RWPE2 (cell line): ENCODE measurements at regions not wholly inside any gene's neighbourhood (a gene's known extent, or its start where the extent isn't known, plus 50 kb on each side); places are given as distances from the start of the nearest gene placed in this dataset.

ENCODE experiments used
- ATAC-seq: fragments of 200-7000 bp; cut with Tn5 transposase; 3 replicates; pipeline ENCODE4 v1.9.1; 2021; ENCODE audit warnings: low read depth
- DNase-seq: peaks from one replicate; pipeline ENCODE4 v3.0.0-alpha.2; 2020; ENCODE audit warnings: low spot score
- H3K27ac ChIP-seq: fragments of 450-650 bp; 2 replicates; pipeline ENCODE4 v1.5.1; 2017; ENCODE audit warnings: mild to moderate bottlenecking; ENCODE audit not compliant: poor library complexity, severe bottlenecking
- H3K27me3 ChIP-seq: fragments of 250-450 bp; sonication (Bioruptor Pico); 2 replicates; pipeline ENCODE4 v1.5.1; 2021; ENCODE audit warnings: mild to moderate bottlenecking, moderate library complexity; ENCODE audit not compliant: insufficient read depth, poor library complexity, severe bottlenecking
- H3K36me3 ChIP-seq: fragments of 250-450 bp; sonication (Bioruptor Pico); 2 replicates; pipeline ENCODE4 v1.5.1; 2020; ENCODE audit warnings: low read depth, mild to moderate bottlenecking, moderate library complexity
- H3K4me1 ChIP-seq: fragments of 250-450 bp; sonication (Bioruptor Pico); 2 replicates; pipeline ENCODE4 v1.5.1; 2021; ENCODE audit warnings: mild to moderate bottlenecking, moderate library complexity; ENCODE audit not compliant: insufficient read depth, poor library complexity, severe bottlenecking
- H3K4me3 ChIP-seq: fragments of 250-450 bp; sonication (Bioruptor Pico); 2 replicates; pipeline ENCODE4 v1.5.1; 2021; ENCODE audit warnings: mild to moderate bottlenecking, moderate library complexity; ENCODE audit not compliant: severe bottlenecking
- H3K9me3 ChIP-seq: fragments of 250-450 bp; sonication (Bioruptor Pico); 2 replicates; pipeline ENCODE4 v1.5.1; 2021; ENCODE audit warnings: mild to moderate bottlenecking, moderate library complexity; ENCODE audit not compliant: severe bottlenecking
- TF ChIP-seq, protein P1 (sequence below): fragments of 450-650 bp; IDR thresholded peaks from one replicate; pipeline ENCODE4 v1.5.1; 2017; ENCODE audit warnings: mild to moderate bottlenecking, moderate library complexity; ENCODE audit not compliant: poor library complexity, severe bottlenecking

DNA sequence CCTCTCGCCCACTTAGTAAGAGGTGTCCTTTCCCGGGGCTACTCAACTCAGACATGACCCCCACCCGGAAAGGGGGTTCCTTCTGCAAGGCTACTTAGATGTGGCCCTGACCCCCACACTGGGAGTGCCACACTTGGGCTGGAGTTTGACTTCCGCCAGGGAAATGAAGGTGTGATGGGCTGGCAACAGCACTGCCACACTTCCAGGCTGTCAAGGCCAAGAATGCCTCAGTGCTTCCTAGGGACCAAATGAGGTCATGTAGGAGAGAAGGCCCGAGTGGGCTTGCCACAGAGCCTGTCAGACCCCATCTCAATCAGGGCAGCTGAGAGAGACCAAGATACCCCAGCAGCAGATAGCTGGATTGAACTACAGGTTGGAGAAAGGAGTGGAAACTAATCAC, 55.5 kb downstream of the DRD1 start:
- TF ChIP-seq, protein P1, sequence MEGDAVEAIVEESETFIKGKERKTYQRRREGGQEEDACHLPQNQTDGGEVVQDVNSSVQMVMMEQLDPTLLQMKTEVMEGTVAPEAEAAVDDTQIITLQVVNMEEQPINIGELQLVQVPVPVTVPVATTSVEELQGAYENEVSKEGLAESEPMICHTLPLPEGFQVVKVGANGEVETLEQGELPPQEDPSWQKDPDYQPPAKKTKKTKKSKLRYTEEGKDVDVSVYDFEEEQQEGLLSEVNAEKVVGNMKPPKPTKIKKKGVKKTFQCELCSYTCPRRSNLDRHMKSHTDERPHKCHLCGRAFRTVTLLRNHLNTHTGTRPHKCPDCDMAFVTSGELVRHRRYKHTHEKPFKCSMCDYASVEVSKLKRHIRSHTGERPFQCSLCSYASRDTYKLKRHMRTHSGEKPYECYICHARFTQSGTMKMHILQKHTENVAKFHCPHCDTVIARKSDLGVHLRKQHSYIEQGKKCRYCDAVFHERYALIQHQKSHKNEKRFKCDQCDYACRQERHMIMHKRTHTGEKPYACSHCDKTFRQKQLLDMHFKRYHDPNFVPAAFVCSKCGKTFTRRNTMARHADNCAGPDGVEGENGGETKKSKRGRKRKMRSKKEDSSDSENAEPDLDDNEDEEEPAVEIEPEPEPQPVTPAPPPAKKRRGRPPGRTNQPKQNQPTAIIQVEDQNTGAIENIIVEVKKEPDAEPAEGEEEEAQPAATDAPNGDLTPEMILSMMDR: no peak
- Histone ChIP-seq H3K27ac (no peak overlapping the region), H3K27me3 (no peaks in the 10 kb centered on the region), H3K9me3 (no peaks in the 10 kb centered on the region), H3K36me3 (no peaks in the 10 kb centered on the region), H3K4me3 (no peak overlapping the region), H3K4me1 (peaks cover 3% of the 10 kb centered on the region)
- no peak for ATAC-seq
- no peak for DNase-seq

DNA sequence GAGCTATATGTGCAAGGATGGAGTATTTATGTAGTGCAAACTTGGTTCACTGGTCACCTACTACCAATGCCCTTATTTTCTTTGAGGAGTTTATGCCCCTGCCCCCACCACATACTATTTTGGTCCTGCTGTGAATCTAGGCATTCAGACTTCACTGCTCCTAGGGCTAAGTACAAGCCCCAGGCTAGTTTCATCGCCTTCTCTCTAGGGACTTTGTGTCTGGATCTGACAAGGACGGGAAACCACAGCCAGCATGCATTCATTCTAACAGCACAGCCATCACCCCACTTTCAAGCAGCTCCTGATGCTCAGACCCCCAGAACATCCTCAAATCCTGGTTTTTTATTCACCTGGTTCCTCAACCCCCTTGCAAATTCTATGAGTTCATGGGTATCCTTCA, 56.8 kb downstream of the DRD1 start:
- Histone ChIP-seq H3K36me3 (no peaks in the 10 kb centered on the region), H3K4me1 (peaks cover 3% of the 10 kb centered on the region), H3K4me3 (no peak overlapping the region), H3K27ac (no peak overlapping the region), H3K27me3 (no peaks in the 10 kb centered on the region), H3K9me3 (no peaks in the 10 kb centered on the region)
- ATAC-seq: no peak
- DNase-seq: no peak
- TF ChIP-seq, protein P1: no peak

DNA sequence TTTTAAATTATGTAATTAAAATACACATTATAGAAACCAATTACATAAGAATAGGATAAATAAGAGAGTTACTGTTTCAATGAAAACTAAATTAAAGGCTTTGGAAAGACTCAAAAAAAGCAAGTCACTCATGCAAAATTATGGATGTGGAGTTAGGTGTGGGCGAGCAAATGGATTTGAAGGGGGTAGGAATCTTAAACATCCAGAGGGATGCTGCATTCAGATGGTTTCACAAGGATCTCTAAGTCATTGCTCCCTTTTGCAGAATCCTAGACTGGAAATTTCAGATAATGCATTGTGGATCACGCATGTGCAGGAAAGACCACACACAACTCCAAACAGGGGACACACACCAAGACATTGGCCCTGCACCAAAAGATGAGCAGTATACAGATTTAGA, 57.5 kb downstream of the DRD1 start:
- no peaks in the 10 kb centered on the region for H3K9me3 ChIP-seq
- no peak overlapping the region for H3K4me3 ChIP-seq
- no peak for DNase-seq
- no peaks in the 10 kb centered on the region for H3K27me3 ChIP-seq
- H3K27ac ChIP-seq: no peak overlapping the region
- TF ChIP-seq, protein P1: no peak
- no peaks in the 10 kb centered on the region for H3K36me3 ChIP-seq
- no peak for ATAC-seq
- H3K4me1 ChIP-seq: peaks cover 3% of the 10 kb centered on the region

DNA sequence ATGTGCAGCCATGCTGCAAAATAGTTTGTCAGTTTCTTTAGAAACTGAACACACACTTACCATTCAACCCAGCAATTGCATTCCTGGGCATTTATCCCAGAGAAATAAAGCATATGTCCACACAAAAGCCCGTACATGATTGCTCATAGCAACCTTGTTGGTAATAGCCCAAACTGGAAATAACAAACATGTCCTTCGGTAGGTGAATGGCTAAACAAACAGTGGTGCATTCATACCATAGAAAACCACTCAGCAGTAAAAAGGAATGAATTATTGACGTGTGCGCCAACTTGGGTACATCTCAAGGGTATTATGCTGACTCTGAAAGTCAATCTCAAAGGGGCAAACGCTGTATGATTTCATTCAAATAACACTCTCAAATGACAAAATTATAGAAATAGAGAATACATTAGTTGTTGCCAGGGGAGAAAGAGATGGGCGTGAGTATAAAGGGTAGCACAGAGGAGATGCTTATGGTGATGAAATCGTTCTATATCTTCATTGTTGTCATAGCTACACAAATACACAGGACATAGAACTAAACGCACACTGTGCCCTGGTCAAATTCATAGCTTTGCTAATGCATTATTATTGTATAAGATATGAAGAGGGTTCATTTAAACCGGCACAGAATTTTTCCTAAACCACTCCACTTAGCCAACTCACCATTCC, 58.2 kb downstream of the DRD1 start:
- Histone ChIP-seq H3K27me3 (no peaks in the 10 kb centered on the region), H3K9me3 (no peaks in the 10 kb centered on the region), H3K27ac (no peak overlapping the region), H3K4me1 (peaks cover 3% of the 10 kb centered on the region), H3K36me3 (no peaks in the 10 kb centered on the region), H3K4me3 (no peak overlapping the region)
- TF ChIP-seq, protein P1: no peak
- ATAC-seq (peak; percentile 90), DNase-seq (no peak)

DNA sequence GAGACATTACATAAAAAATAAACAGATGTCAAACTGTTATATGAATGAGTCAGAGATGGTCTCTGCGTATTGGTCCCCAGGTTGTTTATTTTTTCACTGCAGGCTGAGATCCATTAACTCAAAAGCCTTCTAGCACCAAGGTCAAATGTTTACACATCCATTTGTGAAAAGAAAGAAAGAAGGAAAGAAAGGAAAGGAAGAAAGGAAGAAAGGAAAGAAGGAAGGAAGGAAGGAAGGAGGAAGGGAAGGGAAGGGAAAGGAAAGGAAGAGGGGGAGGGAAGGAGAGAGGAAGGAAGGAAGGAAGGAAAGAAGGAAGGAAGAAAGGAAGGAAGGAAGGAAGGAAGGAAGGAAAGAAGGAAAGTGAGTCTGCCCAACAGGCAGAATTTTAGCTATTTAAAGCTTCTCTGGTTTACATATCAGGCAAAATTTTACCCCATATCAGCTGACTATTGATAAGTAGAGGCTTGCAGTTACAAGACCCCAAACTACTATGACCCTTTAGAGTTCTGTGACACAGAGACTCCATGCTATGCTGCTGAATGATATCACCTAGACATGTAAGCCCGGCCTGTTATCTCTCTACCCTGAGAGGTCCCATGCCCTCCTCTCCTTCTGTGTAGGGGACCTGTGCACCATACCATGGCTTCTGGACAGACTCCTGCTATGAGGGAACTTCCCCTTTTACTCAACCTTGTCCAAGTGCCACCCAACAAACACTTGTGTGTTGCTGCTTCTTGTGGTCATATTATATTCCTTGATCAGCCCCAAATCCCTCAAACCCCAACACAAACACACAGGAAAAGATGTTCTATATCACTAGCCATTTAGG, 59.0 kb downstream of the DRD1 start:
- H3K4me1 ChIP-seq: peaks cover 3% of the 10 kb centered on the region
- no peak for ATAC-seq

More for the DNA sequence above, 59.0 kb downstream of the DRD1 start:
- DNase-seq: no peak
- no peaks in the 10 kb centered on the region for H3K36me3 ChIP-seq
- no peaks in the 10 kb centered on the region for H3K27me3 ChIP-seq
- no peak overlapping the region for H3K27ac ChIP-seq
- no peaks in the 10 kb centered on the region for H3K9me3 ChIP-seq
- TF ChIP-seq, protein P1: no peak
- no peak overlapping the region for H3K4me3 ChIP-seq
